A549 (cell line): ENCODE measurements at regions not wholly inside any gene's neighbourhood (a gene's known extent, or its start where the extent isn't known, plus 50 kb on each side); places are given as distances from the start of the nearest gene placed in this dataset.

Experiments used
- BHLHE40 ChIP-seq: IDR thresholded peaks from 2 replicates; pipeline ENCODE4 v1.6.1; 2012; ENCODE audit warnings: low read depth, low read length, inconsistent platforms
- CBX2 ChIP-seq: fragments of 200-600 bp; sonication (generic); IDR thresholded peaks from 2 replicates; pipeline ENCODE4 v1.6.1; 2016; ENCODE audit warnings: low read depth, mild to moderate bottlenecking, borderline replicate concordance
- CTCF ChIP-seq: fragments of >200 bp; sonication (Bioruptor Twin); formaldehyde crosslinking; IDR thresholded peaks from 3 replicates; pipeline ENCODE4 v1.5.1; 2016
- EP300 ChIP-seq, 2 experiments: fragments of >200 bp; sonication (Bioruptor Twin); formaldehyde crosslinking; IDR thresholded peaks; 2 replicates in 1 of 2; 3 replicates in 1 of 2; pipeline ENCODE4 v1.6.1; 2016 to 2017
- FOSL2 ChIP-seq, 2 experiments: fragments of 450-650 bp in 1 of 2; fragments of >200 bp in 1 of 2; sonication (Bioruptor Twin) in 1 of 2; formaldehyde crosslinking; IDR thresholded peaks; 2 replicates each; pipeline versions ENCODE4 v1.5.0 to v1.6.1; 2016 to 2020; ENCODE audit warnings: mild to moderate bottlenecking in 1 of 2, moderate library complexity in 1 of 2
- HES2 ChIP-seq: fragments of >200 bp; sonication (Bioruptor Twin); formaldehyde crosslinking; IDR thresholded peaks from 2 replicates; pipeline ENCODE4 v1.6.1; 2016
- JUN ChIP-seq, 2 experiments: fragments of >200 bp; sonication (Bioruptor Twin); formaldehyde crosslinking; IDR thresholded peaks; 2 replicates in 1 of 2; 3 replicates in 1 of 2; pipeline ENCODE4 v1.6.1; 2016 to 2017
- KDM1A ChIP-seq: fragments of 200-600 bp; sonication (generic); IDR thresholded peaks from 2 replicates; pipeline ENCODE4 v1.6.1; 2016; ENCODE audit warnings: low read depth, mild to moderate bottlenecking
- POLR2A ChIP-seq: IDR thresholded peaks from 2 replicates; pipeline ENCODE4 v1.6.1; 2012; ENCODE audit warnings: mild to moderate bottlenecking, low read length
- REST ChIP-seq: fragments of 200-600 bp; sonication (generic); IDR thresholded peaks from 2 replicates; pipeline ENCODE4 v1.6.1; 2016; ENCODE audit warnings: antibody characterized with exemption, mild to moderate bottlenecking, moderate library complexity
- SMC3 ChIP-seq: fragments of >200 bp; sonication (Bioruptor Twin); formaldehyde crosslinking; IDR thresholded peaks from 3 replicates; pipeline ENCODE4 v1.6.1; 2018; ENCODE audit warnings: inconsistent platforms
- USF2 ChIP-seq: fragments of 450-650 bp; IDR thresholded peaks from 2 replicates; pipeline ENCODE4 v1.6.1; 2014; ENCODE audit warnings: antibody characterized with exemption
- ZC3H11A ChIP-seq: fragments of 450-650 bp; IDR thresholded peaks from 2 replicates; pipeline ENCODE4 v1.6.1; 2014; ENCODE audit warnings: antibody characterized with exemption, mild to moderate bottlenecking

- TF ChIP-seq CTCF, result no peak
- TF ChIP-seq HES2, result no peak
- no peak for TF ChIP-seq POLR2A
- no peak for TF ChIP-seq REST
- no peak for TF ChIP-seq SMC3
- no peak for TF ChIP-seq FOSL2 (IDR thresholded peaks at IDR 0.05)
- TF ChIP-seq FOSL2 (CRISPR knock-in tag; IDR thresholded peaks at IDR 0.05), result no peak
- no peak for TF ChIP-seq USF2
- no peak for TF ChIP-seq JUN (IDR thresholded peaks at IDR 0.05)
- no peak for TF ChIP-seq KDM1A
- no peak for TF ChIP-seq ZC3H11A
- no peak for TF ChIP-seq CBX2
- TF ChIP-seq EP300 (IDR thresholded peaks at IDR 0.05), result no peak
- no peak for TF ChIP-seq BHLHE40
Observed at GRCh38 chr7:15805891-15806290, 119.4 kb upstream of the MEOX2 start.
